LNCaP clone FGC (cell line): ENCODE measurements at regions not wholly inside any gene's neighbourhood (a gene's known extent, or its start where the extent isn't known, plus 50 kb on each side); places are given as distances from the start of the nearest gene placed in this dataset.
"Not testable (repeated sequence)": the region's sequence is repeated elsewhere in the genome, so short reads cannot be mapped to it uniquely, and the experiment has no call there.

Experiments used
- DNase-seq: peaks from one replicate; pipeline ENCODE4 v3.0.0-alpha.2; 2011; ENCODE audit warnings: low read depth
- H3K4me3 ChIP-seq: 2 replicates; pipeline ENCODE4 v1.5.1; 2011; ENCODE audit warnings: mild to moderate bottlenecking, low read depth, low read length, control low read depth
- CTCF ChIP-seq: IDR thresholded peaks from 2 replicates; pipeline ENCODE4 v1.5.1; 2012; ENCODE audit warnings: mild to moderate bottlenecking; ENCODE audit not compliant: control insufficient read depth, insufficient read depth; ENCODE audit errors: extremely low read depth

DNA sequence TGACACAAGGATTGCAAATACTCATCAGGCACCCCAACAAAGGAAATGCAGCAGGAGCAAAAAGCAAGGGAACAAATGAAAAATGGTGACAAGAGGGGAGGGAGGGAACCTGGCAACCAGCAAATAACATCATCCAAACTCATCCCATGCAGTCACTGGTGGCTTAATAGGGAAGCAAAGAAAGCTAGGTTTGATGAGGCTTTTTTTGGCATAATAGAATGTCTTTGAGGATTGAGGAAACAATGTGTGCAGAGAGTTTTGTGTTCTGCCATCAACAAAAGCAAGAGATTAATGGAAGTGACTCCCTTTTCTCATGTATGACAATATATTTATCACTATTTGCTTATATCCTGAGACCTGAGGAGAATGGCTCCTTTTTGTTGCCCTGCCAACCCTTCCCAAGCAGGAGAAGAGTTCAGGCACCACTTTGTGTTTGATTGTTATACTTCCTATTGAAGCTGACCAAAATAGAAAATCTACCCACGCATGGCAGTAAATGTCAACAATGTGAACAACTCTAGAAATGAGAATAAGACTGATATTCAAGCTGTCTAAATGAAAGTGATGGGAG is 375.7 kb downstream of the CAAP1 start:
- no peak for DNase-seq
- TF ChIP-seq CTCF: no peak
- no peak overlapping the region for H3K4me3 ChIP-seq

GRCh38 chr9:26513730-26514129 is 378.9 kb downstream of the CAAP1 start:
- TF ChIP-seq CTCF: no peak
- no peak overlapping the region for H3K4me3 ChIP-seq
- DNase-seq: no peak

- TF ChIP-seq CTCF: no peak
- no peak for DNase-seq
- no peak overlapping the region for H3K4me3 ChIP-seq
Measured at GRCh38 chr9:26510137-26510536, 382.5 kb downstream of the CAAP1 start.

GRCh38 chr9:26508897-26509296 is 383.7 kb downstream of the CAAP1 start:
- no peak overlapping the region for H3K4me3 ChIP-seq
- no peak for TF ChIP-seq CTCF
- DNase-seq: no peak

GRCh38 chr9:26504057-26504456 is 388.5 kb downstream of the CAAP1 start:
- DNase-seq: peak; percentile 43
- H3K4me3 ChIP-seq: no peak overlapping the region
- TF ChIP-seq CTCF: no peak

DNA sequence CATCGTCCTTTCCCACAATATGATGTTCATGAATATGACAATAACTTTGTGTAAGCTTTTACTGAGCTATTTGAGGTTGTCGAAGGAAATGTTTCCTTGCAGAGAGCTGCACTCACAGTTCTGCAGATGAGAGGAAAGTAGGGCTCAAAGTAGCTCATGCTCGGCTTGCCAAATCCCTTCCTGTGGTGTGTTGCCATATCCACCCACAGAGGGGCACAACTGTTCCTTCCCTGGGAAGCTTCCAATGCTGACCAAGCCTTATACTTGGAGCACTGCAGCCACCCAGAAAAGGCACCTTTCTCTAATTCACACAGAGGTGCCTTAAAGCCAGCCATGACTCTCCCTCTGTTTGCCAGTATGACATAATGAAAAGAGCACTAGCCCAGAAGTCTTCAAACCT is 390.3 kb downstream of the CAAP1 start:
- H3K4me3 ChIP-seq: no peak overlapping the region
- peak; percentile 28 for TF ChIP-seq CTCF
- DNase-seq: no peak

DNA sequence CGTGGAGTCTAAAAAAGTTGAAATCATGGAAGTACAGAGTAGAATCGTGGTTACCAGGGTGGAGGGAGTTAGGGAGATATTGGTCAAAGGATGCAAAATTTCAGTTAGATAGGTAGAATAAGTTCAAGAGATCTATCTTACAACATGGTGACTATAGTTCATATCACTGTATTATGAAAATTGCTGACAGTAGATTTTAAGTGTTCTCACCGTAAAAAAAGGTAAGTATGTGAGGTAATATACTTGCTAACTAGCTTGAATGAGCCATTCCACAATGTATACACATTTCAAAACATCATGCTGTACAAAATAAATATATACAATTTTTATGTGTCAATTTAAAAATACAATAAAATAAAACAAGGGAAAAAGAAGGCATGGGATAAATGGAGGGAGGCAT is 392.1 kb downstream of the CAAP1 start:
- H3K4me3 ChIP-seq: no peak overlapping the region
- no peak for DNase-seq
- TF ChIP-seq CTCF: no peak

- not testable (repeated sequence) for H3K4me3 ChIP-seq, DNase-seq
Measured at GRCh38 chr9:26492608-26493521, 399.7 kb downstream of the CAAP1 start.

DNA sequence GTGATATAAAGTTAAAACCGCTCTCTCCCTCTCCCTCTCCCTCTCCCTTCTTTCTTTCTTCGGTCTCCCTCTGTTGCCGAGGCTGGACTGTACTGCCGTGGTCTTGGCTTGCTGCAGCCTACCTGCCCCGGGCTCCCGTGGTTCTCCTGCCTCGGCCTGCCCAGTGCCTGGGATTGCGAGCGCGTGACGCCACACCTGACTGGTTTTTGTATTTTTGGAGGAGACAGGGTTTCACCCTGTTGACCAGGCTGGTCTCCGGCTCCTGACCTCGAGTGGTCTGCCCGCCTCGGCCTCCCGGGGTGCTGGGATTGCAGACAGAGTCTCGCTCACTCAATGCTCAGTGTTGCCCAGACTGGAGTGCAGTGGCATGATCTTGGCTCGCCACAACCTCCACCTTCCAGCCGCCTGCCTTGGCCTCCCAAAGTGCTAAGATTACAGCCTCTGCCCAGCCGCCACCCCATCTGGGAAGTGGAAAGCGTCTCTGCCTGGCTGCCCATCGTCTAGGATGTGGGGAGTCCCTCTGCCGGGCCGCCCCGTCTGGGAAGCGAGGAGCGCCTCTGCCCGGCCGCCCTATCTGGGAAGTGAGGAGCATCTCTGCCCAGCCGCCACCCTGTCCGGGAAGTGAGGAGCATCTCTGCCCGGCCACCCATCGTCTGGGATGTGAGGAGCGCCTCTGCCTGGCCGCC is 400.5 kb downstream of the CAAP1 start:
- not testable (repeated sequence) for DNase-seq, H3K4me3 ChIP-seq
